ENCODE measurements at regions not wholly inside any gene's neighbourhood (a gene's known extent, or its start where the extent isn't known, plus 50 kb on each side); places are given as distances from the start of the nearest gene placed in this dataset.

- no peaks in the 10 kb centered on the region for H3K4me1 Mint-ChIP-seq (ENCODE audit: low read depth)
- H3K36me3 Mint-ChIP-seq (ENCODE audit: low read depth) = peaks cover 20% of the 10 kb centered on the region
Measured at GRCh38 chr11:33605703-33606102, 94.9 kb downstream of the C11orf91 start.

GRCh38 chr11:33598426-33599069 lies 102.1 kb downstream of the C11orf91 start:
- no peak for DNase-seq
- no peaks in the 10 kb centered on the region for H3K4me1 Mint-ChIP-seq (ENCODE audit: low read depth)
- peaks cover 5% of the 10 kb centered on the region; the same call in 1 of the 2 replicates for H3K9me3 Mint-ChIP-seq
- no peak overlapping the region for H3K4me3 Mint-ChIP-seq
- no peak for TF ChIP-seq CTCF (IDR thresholded peaks at IDR 0.05)
- no peaks in the 10 kb centered on the region; the same call in 1 of the 2 replicates for H3K27me3 Mint-ChIP-seq (ENCODE audit: insufficient read depth)
- H3K27ac Mint-ChIP-seq = no peak overlapping the region
- H3K36me3 Mint-ChIP-seq (ENCODE audit: low read depth) = peaks cover 26% of the 10 kb centered on the region

More at GRCh38 chr11:33605703-33606102, 94.9 kb downstream of the C11orf91 start:
- Mint-ChIP-seq H3K27me3 (ENCODE audit: insufficient read depth) (no peaks in the 10 kb centered on the region; the same call in 1 of the 2 replicates), H3K27ac (no peak overlapping the region), H3K9me3 (no peaks in the 10 kb centered on the region), H3K4me3 (no peak overlapping the region)
- no peak for TF ChIP-seq CTCF (IDR thresholded peaks at IDR 0.05)
- DNase-seq = no peak

GRCh38 chr11:33594188-33594587 lies 106.4 kb downstream of the C11orf91 start:
- Mint-ChIP-seq H3K27ac (no peak overlapping the region), H3K4me1 (ENCODE audit: low read depth) (no peaks in the 10 kb centered on the region), H3K36me3 (ENCODE audit: low read depth) (peaks cover 20% of the 10 kb centered on the region), H3K4me3 (no peak overlapping the region), H3K27me3 (ENCODE audit: insufficient read depth) (no peaks in the 10 kb centered on the region; the same call in 1 of the 2 replicates), H3K9me3 (peaks cover 5% of the 10 kb centered on the region; the same call in 1 of the 2 replicates)
- TF ChIP-seq CTCF (IDR thresholded peaks at IDR 0.05) = no peak
- DNase-seq = no peak

DNA sequence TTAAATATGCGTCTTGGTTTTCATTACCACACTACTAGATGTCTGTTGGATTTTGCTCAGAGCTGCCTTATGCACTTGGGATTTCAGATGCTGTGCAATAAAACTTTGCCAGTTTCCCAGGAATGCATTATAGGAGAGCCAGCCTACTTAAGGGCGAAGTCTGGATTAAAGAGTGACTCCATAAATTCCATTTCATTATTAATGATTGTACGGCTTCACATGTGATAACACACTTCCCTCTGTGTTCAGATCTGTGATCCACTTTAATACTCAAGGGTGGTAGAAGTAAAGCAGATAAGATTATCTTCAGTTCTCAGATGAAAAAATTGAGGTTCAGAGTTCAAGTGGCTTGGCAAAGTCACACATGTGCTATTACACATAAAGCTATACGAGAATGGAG lies 110.2 kb downstream of the C11orf91 start:
- H3K4me3 Mint-ChIP-seq = no peak overlapping the region
- TF ChIP-seq CTCF (IDR thresholded peaks at IDR 0.05) = no peak
- DNase-seq = no peak
- H3K9me3 Mint-ChIP-seq = peaks cover 5% of the 10 kb centered on the region; the same call in 1 of the 2 replicates
- H3K27me3 Mint-ChIP-seq (ENCODE audit: insufficient read depth) = peaks cover 3% of the 10 kb centered on the region
- no peak overlapping the region for H3K27ac Mint-ChIP-seq
- no peaks in the 10 kb centered on the region for H3K4me1 Mint-ChIP-seq (ENCODE audit: low read depth)
- H3K36me3 Mint-ChIP-seq (ENCODE audit: low read depth) = peaks cover 28% of the 10 kb centered on the region

- no peak for DNase-seq
- peaks cover 3% of the 10 kb centered on the region for H3K27me3 Mint-ChIP-seq (ENCODE audit: insufficient read depth)
- no peak overlapping the region for H3K27ac Mint-ChIP-seq
- no peak for TF ChIP-seq CTCF (IDR thresholded peaks at IDR 0.05)
- no peak overlapping the region for H3K4me3 Mint-ChIP-seq
- no peaks in the 10 kb centered on the region for H3K4me1 Mint-ChIP-seq (ENCODE audit: low read depth)
- no peaks in the 10 kb centered on the region for H3K9me3 Mint-ChIP-seq
- H3K36me3 Mint-ChIP-seq (ENCODE audit: low read depth) = peaks cover 42% of the 10 kb centered on the region
Measured at GRCh38 chr11:33588056-33588455, 112.6 kb downstream of the C11orf91 start.

All from HFFc6 (cell line).